Fibroblast of mammary gland (primary cell): ENCODE measurements at regions not wholly inside any gene's neighbourhood (a gene's known extent, or its start where the extent isn't known, plus 50 kb on each side); places are given as distances from the start of the nearest gene placed in this dataset.

Source experiments
- DNase-seq: peaks from one replicate; pipeline ENCODE4 v3.0.0-alpha.2; 2010; ENCODE audit warnings: low read depth
- H3K4me3 ChIP-seq: 2 replicates; pipeline ENCODE4 v1.5.1; 2011; ENCODE audit warnings: low read depth, mild to moderate bottlenecking, low read length, moderate library complexity; ENCODE audit not compliant: control insufficient read depth
- TF ChIP-seq, protein P1 (sequence below): conservative IDR thresholded peaks from 2 replicates; pipeline ENCODE4 v1.5.1; 2011; ENCODE audit warnings: low read depth, low read length, inconsistent platforms; ENCODE audit not compliant: control insufficient read depth, insufficient read depth

- DNase-seq: no peak
- TF ChIP-seq, protein P1, sequence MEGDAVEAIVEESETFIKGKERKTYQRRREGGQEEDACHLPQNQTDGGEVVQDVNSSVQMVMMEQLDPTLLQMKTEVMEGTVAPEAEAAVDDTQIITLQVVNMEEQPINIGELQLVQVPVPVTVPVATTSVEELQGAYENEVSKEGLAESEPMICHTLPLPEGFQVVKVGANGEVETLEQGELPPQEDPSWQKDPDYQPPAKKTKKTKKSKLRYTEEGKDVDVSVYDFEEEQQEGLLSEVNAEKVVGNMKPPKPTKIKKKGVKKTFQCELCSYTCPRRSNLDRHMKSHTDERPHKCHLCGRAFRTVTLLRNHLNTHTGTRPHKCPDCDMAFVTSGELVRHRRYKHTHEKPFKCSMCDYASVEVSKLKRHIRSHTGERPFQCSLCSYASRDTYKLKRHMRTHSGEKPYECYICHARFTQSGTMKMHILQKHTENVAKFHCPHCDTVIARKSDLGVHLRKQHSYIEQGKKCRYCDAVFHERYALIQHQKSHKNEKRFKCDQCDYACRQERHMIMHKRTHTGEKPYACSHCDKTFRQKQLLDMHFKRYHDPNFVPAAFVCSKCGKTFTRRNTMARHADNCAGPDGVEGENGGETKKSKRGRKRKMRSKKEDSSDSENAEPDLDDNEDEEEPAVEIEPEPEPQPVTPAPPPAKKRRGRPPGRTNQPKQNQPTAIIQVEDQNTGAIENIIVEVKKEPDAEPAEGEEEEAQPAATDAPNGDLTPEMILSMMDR: no peak
- H3K4me3 ChIP-seq: no peak overlapping the region
Observed at GRCh38 chr11:91846649-91847048, 378.0 kb upstream of the FAT3 start.

DNA sequence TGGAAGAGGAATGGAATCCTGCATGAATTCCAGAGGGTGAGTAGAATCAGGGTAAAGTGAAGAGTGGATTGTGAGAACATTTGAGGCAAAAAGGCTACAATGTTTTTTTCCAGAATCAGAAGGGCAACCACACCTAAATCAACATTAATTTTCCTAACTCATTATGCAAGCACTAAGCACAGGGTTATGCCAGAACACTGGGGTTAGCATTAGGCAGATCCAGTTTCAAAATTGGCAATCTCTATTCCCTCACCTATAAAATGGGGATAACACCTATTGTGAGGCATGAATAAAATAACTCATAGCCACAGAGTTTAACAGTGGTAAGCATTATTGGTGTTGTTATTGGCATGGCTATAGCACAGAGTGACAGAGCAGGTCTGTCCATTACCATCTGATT lies 378.6 kb upstream of the FAT3 start:
- no peak for DNase-seq
- H3K4me3 ChIP-seq: no peak overlapping the region
- TF ChIP-seq, protein P1: no peak

DNA sequence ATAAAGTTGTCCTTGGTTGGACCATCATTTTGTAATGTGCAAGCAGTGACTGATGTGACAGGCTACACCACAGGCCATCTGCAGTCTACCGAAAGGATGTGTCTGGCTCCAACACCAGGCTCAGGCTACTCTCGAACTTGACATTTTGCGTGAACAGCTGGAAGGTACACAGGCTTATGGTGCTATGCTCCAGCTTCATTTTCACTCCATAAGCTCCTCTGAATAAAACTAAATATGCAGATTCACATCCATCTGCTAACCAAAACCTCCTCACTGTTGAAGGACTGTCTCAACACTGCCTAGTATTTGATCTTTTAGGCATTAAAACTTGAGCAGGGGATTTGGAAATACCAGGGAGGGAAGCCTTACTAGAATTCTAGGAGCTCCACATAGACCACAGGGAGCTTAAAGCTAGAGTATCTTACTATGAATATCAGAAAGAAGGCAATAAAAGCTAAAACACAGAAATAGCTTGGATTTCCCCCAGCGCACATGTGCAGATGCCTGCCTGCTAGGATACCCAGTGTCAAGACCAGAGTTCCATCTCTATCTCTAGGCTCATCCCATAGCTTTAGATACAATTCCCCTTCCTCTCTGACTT lies 383.9 kb upstream of the FAT3 start:
- TF ChIP-seq, protein P1: no peak
- no peak overlapping the region for H3K4me3 ChIP-seq
- DNase-seq: no peak

GRCh38 chr11:91837411-91838330 lies 386.9 kb upstream of the FAT3 start:
- DNase-seq: no peak
- TF ChIP-seq, protein P1: no peak
- no peak overlapping the region for H3K4me3 ChIP-seq

DNA sequence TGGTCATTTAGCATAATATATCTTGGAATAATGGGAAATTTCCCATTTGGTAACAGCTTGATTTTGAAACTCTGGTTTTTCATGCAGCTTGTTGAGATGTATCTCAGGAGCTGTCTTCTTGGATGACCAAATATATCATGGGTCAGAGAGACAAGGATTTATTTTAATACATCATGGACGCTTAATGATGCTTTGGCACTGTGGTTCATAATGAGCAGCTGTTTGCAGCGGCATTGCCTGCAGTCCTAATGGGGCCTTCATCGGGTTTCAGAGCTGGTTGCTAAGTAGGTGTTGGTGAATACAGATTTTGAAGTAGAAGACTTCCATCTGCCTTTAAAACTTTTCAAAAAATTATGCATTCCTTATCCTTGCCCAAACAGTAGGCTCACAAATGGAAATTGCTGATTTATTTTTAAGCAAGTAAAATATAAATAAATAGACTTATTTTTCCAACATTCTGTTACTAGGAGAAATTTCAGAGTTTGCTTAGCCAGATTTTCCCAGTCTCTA lies 389.5 kb upstream of the FAT3 start:
- no peak for DNase-seq
- no peak overlapping the region for H3K4me3 ChIP-seq
- TF ChIP-seq, protein P1: no peak

- TF ChIP-seq, protein P1: no peak
- no peak overlapping the region for H3K4me3 ChIP-seq
- no peak for DNase-seq
Observed at GRCh38 chr11:91828901-91829300, 395.7 kb upstream of the FAT3 start.
